H1 (cell line): ENCODE measurements at regions not wholly inside any gene's neighbourhood (a gene's known extent, or its start where the extent isn't known, plus 50 kb on each side); places are given as distances from the start of the nearest gene placed in this dataset.

Experiments used
- FOSL1 ChIP-seq: IDR thresholded peaks from 2 replicates; pipeline ENCODE4 v1.6.1; 2011; ENCODE audit warnings: mild to moderate bottlenecking, low read depth, low read length, moderate library complexity; ENCODE audit not compliant: insufficient read depth
- GABPA ChIP-seq: IDR thresholded peaks from 2 replicates; pipeline ENCODE4 v1.6.1; 2011; ENCODE audit warnings: mild to moderate bottlenecking, low read length, moderate library complexity, borderline replicate concordance; ENCODE audit not compliant: insufficient read depth
- RAD21 ChIP-seq, 2 experiments: IDR thresholded peaks in 1 of 2; conservative IDR thresholded peaks in 1 of 2; 2 replicates each; pipeline ENCODE4 v1.6.1; 2011; ENCODE audit warnings: low read depth in 2 of 2, low read length in 2 of 2, improper control_type of control experiment in 1 of 2, inconsistent platforms in 1 of 2, mild to moderate bottlenecking in 1 of 2, moderate library complexity in 1 of 2
- RXRA ChIP-seq: IDR thresholded peaks from 2 replicates; pipeline ENCODE4 v1.6.1; 2011; ENCODE audit warnings: low read depth, mild to moderate bottlenecking, low read length, moderate library complexity; ENCODE audit not compliant: insufficient read depth
- SIN3A ChIP-seq, 2 experiments: IDR thresholded peaks in 1 of 2; conservative IDR thresholded peaks in 1 of 2; 2 replicates each; pipeline ENCODE4 v1.6.1; 2011 to 2012; ENCODE audit warnings: low read length in 2 of 2, improper control_type of control experiment in 1 of 2, low read depth in 1 of 2, mild to moderate bottlenecking in 1 of 2
- SIX5 ChIP-seq: IDR thresholded peaks from 2 replicates; pipeline ENCODE4 v1.6.1; 2011; ENCODE audit warnings: mild to moderate bottlenecking, low read depth, low read length
- TBP ChIP-seq: IDR thresholded peaks from 2 replicates; pipeline ENCODE4 v1.6.1; 2011; ENCODE audit warnings: low read depth, low read length, improper control_type of control experiment
- TF ChIP-seq, protein P1 (sequence below): IDR thresholded peaks from 2 replicates; pipeline ENCODE4 v1.6.1; 2012; ENCODE audit warnings: low read length, inconsistent platforms

DNA sequence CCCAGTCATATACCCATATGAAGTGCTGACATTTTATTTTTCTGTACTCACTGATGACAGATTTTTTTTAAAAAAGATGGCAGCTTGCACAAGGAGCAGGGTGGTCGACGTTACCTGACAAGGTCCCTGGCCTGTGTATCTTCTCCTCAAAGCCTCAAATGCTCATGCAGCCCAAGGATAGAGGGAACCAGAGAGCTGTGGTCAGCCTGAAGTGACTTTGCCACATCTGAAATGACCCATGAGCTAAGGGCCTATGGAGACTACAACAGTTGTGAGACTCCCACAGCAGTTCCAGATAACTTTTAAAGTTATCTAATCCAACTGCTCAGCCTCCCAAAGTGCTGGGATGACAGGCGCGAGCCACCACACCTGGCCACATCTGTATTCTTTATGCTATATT, 131.1 kb downstream of the GLUL start (continued):
- no peak for TF ChIP-seq TBP
- no peak for TF ChIP-seq SIX5
- TF ChIP-seq RXRA: no peak
- no peak for TF ChIP-seq GABPA
- no peak for TF ChIP-seq SIN3A (conservative IDR thresholded peaks at IDR 0.05 in 1 of 2, IDR thresholded peaks at IDR 0.05 in 1 of 2; ENCODE audit: low read depth in 1 of 2, low read length in 2 of 2)
- no peak for TF ChIP-seq RAD21 (IDR thresholded peaks at IDR 0.05 in 1 of 2, conservative IDR thresholded peaks at IDR 0.05 in 1 of 2; ENCODE audit: low read depth in 2 of 2, low read length in 2 of 2)
- TF ChIP-seq, protein P1, sequence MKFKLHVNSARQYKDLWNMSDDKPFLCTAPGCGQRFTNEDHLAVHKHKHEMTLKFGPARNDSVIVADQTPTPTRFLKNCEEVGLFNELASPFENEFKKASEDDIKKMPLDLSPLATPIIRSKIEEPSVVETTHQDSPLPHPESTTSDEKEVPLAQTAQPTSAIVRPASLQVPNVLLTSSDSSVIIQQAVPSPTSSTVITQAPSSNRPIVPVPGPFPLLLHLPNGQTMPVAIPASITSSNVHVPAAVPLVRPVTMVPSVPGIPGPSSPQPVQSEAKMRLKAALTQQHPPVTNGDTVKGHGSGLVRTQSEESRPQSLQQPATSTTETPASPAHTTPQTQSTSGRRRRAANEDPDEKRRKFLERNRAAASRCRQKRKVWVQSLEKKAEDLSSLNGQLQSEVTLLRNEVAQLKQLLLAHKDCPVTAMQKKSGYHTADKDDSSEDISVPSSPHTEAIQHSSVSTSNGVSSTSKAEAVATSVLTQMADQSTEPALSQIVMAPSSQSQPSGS: no peak
- TF ChIP-seq FOSL1: no peak
